Loucy (cell line): ENCODE measurements at regions not wholly inside any gene's neighbourhood (a gene's known extent, or its start where the extent isn't known, plus 50 kb on each side); places are given as distances from the start of the nearest gene placed in this dataset.

Experiments
- H2AFZ ChIP-seq: fragments of 200-600 bp; sonication (generic); 2 replicates; pipeline ENCODE4 v1.6.0; 2016; ENCODE audit warnings: antibody characterized with exemption, mild to moderate bottlenecking, low read length, moderate library complexity
- H3F3A ChIP-seq: fragments of 200-600 bp; 2 replicates; pipeline ENCODE4 v1.6.0; 2016; ENCODE audit warnings: antibody characterized with exemption, low read depth, mild to moderate bottlenecking
- H3K27me3 ChIP-seq: fragments of 200-600 bp; sonication (generic); 2 replicates; pipeline ENCODE4 v1.6.1; 2014; ENCODE audit warnings: low read length, mild to moderate bottlenecking; ENCODE audit not compliant: insufficient read depth, poor library complexity, severe bottlenecking
- H3K36me3 ChIP-seq: fragments of 200-600 bp; sonication (generic); 2 replicates; pipeline ENCODE4 v1.6.1; 2016; ENCODE audit warnings: low read length; ENCODE audit not compliant: insufficient read depth
- H3K4me1 ChIP-seq: fragments of 200-600 bp; sonication (generic); 2 replicates; pipeline ENCODE4 v1.5.1; 2014; ENCODE audit warnings: low read length, mild to moderate bottlenecking; ENCODE audit not compliant: insufficient read depth, poor library complexity, severe bottlenecking
- H3K4me2 ChIP-seq: fragments of 200-600 bp; sonication (generic); 2 replicates; pipeline ENCODE4 v1.6.0; 2014; ENCODE audit warnings: antibody characterized with exemption, low read length, low read depth, mild to moderate bottlenecking; ENCODE audit not compliant: poor library complexity, severe bottlenecking
- H3K4me3 ChIP-seq: fragments of 200-600 bp; sonication (generic); 2 replicates; pipeline ENCODE4 v1.5.1; 2014; ENCODE audit warnings: low read length, mild to moderate bottlenecking, mixed read lengths; ENCODE audit not compliant: poor library complexity, severe bottlenecking
- H3K79me2 ChIP-seq: fragments of 200-600 bp; sonication (generic); 2 replicates; pipeline ENCODE4 v1.6.1; 2014; ENCODE audit warnings: low read length; ENCODE audit not compliant: insufficient read depth
- H3K9ac ChIP-seq: fragments of 200-600 bp; sonication (generic); 2 replicates; pipeline ENCODE4 v1.6.0; 2014; ENCODE audit warnings: mild to moderate bottlenecking, low read depth, low read length, moderate library complexity; ENCODE audit not compliant: poor library complexity, severe bottlenecking
- H3K9me2 ChIP-seq: fragments of 200-600 bp; sonication (generic); replicated peaks from 2 replicates; pipeline ENCODE4 v1.6.1; 2016; ENCODE audit warnings: low read depth, low read length, mixed read lengths
- H3K9me3 ChIP-seq: fragments of 200-600 bp; sonication (generic); 2 replicates; pipeline ENCODE4 v1.6.1; 2014; ENCODE audit warnings: mild to moderate bottlenecking, antibody characterized with exemption, low read length, low read depth; ENCODE audit not compliant: insufficient read depth
- H4K20me1 ChIP-seq: fragments of 200-600 bp; sonication (generic); 2 replicates; pipeline ENCODE4 v1.6.0; 2014; ENCODE audit warnings: antibody characterized with exemption, low read length, mild to moderate bottlenecking; ENCODE audit not compliant: insufficient read depth, poor library complexity, severe bottlenecking
- EZH2phosphoT487 ChIP-seq: fragments of 200-600 bp; IDR thresholded peaks from 2 replicates; pipeline ENCODE4 v1.6.1; 2018; ENCODE audit warnings: antibody characterized with exemption, mild to moderate bottlenecking, moderate library complexity, borderline replicate concordance
- TF ChIP-seq, protein P1 (sequence below): fragments of 200-600 bp; sonication (generic); conservative IDR thresholded peaks from 2 replicates; pipeline ENCODE4 v1.5.1; 2014; ENCODE audit warnings: mild to moderate bottlenecking, antibody characterized with exemption, low read length

DNA sequence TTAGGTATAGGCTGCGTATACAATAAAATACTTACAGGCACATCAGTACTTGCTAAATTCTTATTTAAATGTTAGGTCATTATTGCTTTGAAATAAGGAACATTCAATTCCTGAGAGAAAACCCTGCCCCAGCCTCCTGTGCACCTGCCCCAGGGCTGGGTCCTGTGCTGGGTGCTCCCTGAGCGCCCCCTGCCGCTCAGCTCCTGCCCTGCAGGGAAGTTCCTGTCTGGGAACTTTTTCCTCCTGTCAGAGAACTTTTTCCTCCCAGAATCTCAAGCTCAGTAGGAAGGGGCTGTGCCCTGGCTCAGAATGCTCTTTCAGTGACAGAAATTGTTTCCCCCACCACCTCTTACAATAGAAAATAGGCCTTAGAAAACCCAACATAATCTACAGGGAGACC, 751.1 kb downstream of the TMEM121 start:
- Histone ChIP-seq H3K79me2 (peaks cover 36% of the 10 kb centered on the region), H3K9ac (peak overlapping the region; percentile 73), H3K27me3 (no peaks in the 10 kb centered on the region), H3K9me2 (no peaks in the 10 kb centered on the region), H3K4me1 (peaks cover 53% of the 10 kb centered on the region), H3K4me2 (peak overlapping the region; percentile 76), H4K20me1 (no peaks in the 10 kb centered on the region), H3F3A (no peaks in the 10 kb centered on the region), H2AFZ (peak overlapping the region; percentile 45; the same call in 1 of the 2 replicates), H3K36me3 (no peaks in the 10 kb centered on the region), H3K4me3 (peak overlapping the region; percentile 73), H3K9me3 (0 out of 2 replicates have a peak, but pooled peaks cover 5% of the 10 kb centered on the region)
- TF ChIP-seq, protein P1, sequence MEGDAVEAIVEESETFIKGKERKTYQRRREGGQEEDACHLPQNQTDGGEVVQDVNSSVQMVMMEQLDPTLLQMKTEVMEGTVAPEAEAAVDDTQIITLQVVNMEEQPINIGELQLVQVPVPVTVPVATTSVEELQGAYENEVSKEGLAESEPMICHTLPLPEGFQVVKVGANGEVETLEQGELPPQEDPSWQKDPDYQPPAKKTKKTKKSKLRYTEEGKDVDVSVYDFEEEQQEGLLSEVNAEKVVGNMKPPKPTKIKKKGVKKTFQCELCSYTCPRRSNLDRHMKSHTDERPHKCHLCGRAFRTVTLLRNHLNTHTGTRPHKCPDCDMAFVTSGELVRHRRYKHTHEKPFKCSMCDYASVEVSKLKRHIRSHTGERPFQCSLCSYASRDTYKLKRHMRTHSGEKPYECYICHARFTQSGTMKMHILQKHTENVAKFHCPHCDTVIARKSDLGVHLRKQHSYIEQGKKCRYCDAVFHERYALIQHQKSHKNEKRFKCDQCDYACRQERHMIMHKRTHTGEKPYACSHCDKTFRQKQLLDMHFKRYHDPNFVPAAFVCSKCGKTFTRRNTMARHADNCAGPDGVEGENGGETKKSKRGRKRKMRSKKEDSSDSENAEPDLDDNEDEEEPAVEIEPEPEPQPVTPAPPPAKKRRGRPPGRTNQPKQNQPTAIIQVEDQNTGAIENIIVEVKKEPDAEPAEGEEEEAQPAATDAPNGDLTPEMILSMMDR = peak; percentile 100
- no peak for TF ChIP-seq EZH2phosphoT487

- no peak overlapping the region for H3K4me2 ChIP-seq
- no peaks in the 10 kb centered on the region for H3F3A ChIP-seq
- peaks cover 36% of the 10 kb centered on the region for H3K79me2 ChIP-seq
- peaks cover 48% of the 10 kb centered on the region for H3K4me1 ChIP-seq
- H4K20me1 ChIP-seq = no peaks in the 10 kb centered on the region
- no peaks in the 10 kb centered on the region for H3K9me2 ChIP-seq
- TF ChIP-seq, protein P1 = no peak
- no peak for TF ChIP-seq EZH2phosphoT487
- no peaks in the 10 kb centered on the region; the same call in 1 of the 2 replicates for H3K36me3 ChIP-seq
- H3K9ac ChIP-seq = no peak overlapping the region
- H3K9me3 ChIP-seq = 0 out of 2 replicates have a peak, but pooled peaks cover 5% of the 10 kb centered on the region
- H3K27me3 ChIP-seq = no peaks in the 10 kb centered on the region
- H3K4me3 ChIP-seq = no peak overlapping the region
- no peak overlapping the region for H2AFZ ChIP-seq
Measured at GRCh38 chr14:106280876-106281275, 754.5 kb downstream of the TMEM121 start.

DNA sequence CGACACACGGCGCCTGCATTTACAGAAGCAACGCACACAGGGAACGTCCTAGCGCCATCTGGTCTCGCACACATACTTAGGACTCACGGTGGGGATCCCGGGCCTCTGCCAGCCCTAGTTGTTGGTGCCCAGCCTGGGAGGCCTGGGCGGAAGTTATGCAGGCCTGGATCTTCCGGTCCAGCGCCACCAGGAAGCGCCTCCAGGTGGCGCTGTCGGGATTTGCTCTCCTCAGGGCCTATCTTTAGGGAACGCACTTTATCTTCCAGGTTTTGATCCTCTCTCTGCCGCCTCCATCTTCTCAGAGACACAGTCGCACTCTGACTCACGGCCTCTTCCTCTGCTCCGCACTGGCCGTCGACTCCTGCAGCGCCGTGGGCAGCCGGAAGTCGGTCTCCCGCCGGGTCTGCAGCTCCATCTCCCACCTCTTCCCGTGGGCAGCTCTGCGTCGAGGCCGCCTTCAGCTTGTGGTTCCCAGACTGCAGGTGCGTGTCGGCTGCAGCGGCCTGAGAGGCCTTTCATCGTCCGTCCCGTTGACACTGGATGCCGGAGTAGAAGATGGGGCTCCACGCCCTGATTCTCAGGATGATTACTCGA, 760.4 kb downstream of the TMEM121 start:
- H3K9me3 ChIP-seq = no peaks in the 10 kb centered on the region
- no peak overlapping the region for H3K9ac ChIP-seq
- no peak for TF ChIP-seq EZH2phosphoT487
- TF ChIP-seq, protein P1 = peak; percentile 58

More for the DNA sequence above, 760.4 kb downstream of the TMEM121 start:
- Histone ChIP-seq H2AFZ (no peak overlapping the region), H3K79me2 (no peaks in the 10 kb centered on the region), H3K27me3 (no peaks in the 10 kb centered on the region), H3K4me3 (no peak overlapping the region), H3F3A (no peaks in the 10 kb centered on the region), H3K4me1 (peaks cover 15% of the 10 kb centered on the region), H3K9me2 (no peaks in the 10 kb centered on the region), H4K20me1 (no peaks in the 10 kb centered on the region), H3K36me3 (no peaks in the 10 kb centered on the region; the same call in 1 of the 2 replicates), H3K4me2 (no peak overlapping the region)
